Neural cell (in vitro differentiated cells): ENCODE measurements at regions not wholly inside any gene's neighbourhood (a gene's known extent, or its start where the extent isn't known, plus 50 kb on each side); places are given as distances from the start of the nearest gene placed in this dataset.

Source experiments
- EP300 ChIP-seq: fragments of 450-650 bp; conservative IDR thresholded peaks from 2 replicates; pipeline ENCODE4 v1.6.1; 2014; ENCODE audit warnings: antibody characterized with exemption, mild to moderate bottlenecking, moderate library complexity; ENCODE audit not compliant: poor library complexity, severe bottlenecking
- EZH2 ChIP-seq: fragments of 200-600, 300-800 bp; shearing (Covaris generic), sonication (generic); IDR thresholded peaks from 2 replicates; pipeline ENCODE4 v1.6.1; 2014; ENCODE audit warnings: antibody characterized with exemption, low read length, borderline replicate concordance, mild to moderate bottlenecking; ENCODE audit not compliant: insufficient read depth, poor library complexity, severe bottlenecking
- MXI1 ChIP-seq: fragments of 450-650 bp; conservative IDR thresholded peaks from 2 replicates; pipeline ENCODE4 v1.6.1; 2014; ENCODE audit warnings: antibody characterized with exemption, mild to moderate bottlenecking; ENCODE audit not compliant: poor library complexity, severe bottlenecking
- POLR2AphosphoS5 ChIP-seq: IDR thresholded peaks from 2 replicates; pipeline ENCODE4 v1.6.1; 2012
- RAD21 ChIP-seq: fragments of 450-650 bp; conservative IDR thresholded peaks from 2 replicates; pipeline ENCODE4 v1.6.1; 2014; ENCODE audit warnings: antibody characterized with exemption, mild to moderate bottlenecking, moderate library complexity
- REST ChIP-seq: IDR thresholded peaks from 2 replicates; pipeline ENCODE4 v1.6.1; 2012; ENCODE audit warnings: borderline replicate concordance
- SMC3 ChIP-seq: fragments of 450-650 bp; conservative IDR thresholded peaks from 2 replicates; pipeline ENCODE4 v1.6.1; 2014; ENCODE audit warnings: antibody characterized with exemption, mild to moderate bottlenecking, moderate library complexity; ENCODE audit not compliant: poor library complexity
- TAF1 ChIP-seq: IDR thresholded peaks from 2 replicates; pipeline ENCODE4 v1.6.1; 2012; ENCODE audit warnings: low read depth
- TF ChIP-seq, protein P1 (sequence below): fragments of 450-650 bp; IDR thresholded peaks from 2 replicates; pipeline ENCODE4 v1.5.1; 2014; ENCODE audit warnings: antibody characterized with exemption, mild to moderate bottlenecking, moderate library complexity; ENCODE audit not compliant: poor library complexity, severe bottlenecking

GRCh38 chr10:111348076-111348475 lies 271.2 kb downstream of the ADRA2A start:
- TF ChIP-seq, protein P1, sequence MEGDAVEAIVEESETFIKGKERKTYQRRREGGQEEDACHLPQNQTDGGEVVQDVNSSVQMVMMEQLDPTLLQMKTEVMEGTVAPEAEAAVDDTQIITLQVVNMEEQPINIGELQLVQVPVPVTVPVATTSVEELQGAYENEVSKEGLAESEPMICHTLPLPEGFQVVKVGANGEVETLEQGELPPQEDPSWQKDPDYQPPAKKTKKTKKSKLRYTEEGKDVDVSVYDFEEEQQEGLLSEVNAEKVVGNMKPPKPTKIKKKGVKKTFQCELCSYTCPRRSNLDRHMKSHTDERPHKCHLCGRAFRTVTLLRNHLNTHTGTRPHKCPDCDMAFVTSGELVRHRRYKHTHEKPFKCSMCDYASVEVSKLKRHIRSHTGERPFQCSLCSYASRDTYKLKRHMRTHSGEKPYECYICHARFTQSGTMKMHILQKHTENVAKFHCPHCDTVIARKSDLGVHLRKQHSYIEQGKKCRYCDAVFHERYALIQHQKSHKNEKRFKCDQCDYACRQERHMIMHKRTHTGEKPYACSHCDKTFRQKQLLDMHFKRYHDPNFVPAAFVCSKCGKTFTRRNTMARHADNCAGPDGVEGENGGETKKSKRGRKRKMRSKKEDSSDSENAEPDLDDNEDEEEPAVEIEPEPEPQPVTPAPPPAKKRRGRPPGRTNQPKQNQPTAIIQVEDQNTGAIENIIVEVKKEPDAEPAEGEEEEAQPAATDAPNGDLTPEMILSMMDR: no peak
- TF ChIP-seq EP300 (no peak), TAF1 (no peak), REST (no peak), POLR2AphosphoS5 (no peak), EZH2 (no peak), MXI1 (no peak), RAD21 (no peak), SMC3 (no peak)
